Epidermal melanocyte (primary cell): ENCODE measurements at regions not wholly inside any gene's neighbourhood (a gene's known extent, or its start where the extent isn't known, plus 50 kb on each side); places are given as distances from the start of the nearest gene placed in this dataset.

Experiments used
- DNase-seq: peaks from one replicate; pipeline ENCODE4 v3.0.0; 2011; ENCODE audit warnings: low spot score; ENCODE audit not compliant: insufficient read length

DNA sequence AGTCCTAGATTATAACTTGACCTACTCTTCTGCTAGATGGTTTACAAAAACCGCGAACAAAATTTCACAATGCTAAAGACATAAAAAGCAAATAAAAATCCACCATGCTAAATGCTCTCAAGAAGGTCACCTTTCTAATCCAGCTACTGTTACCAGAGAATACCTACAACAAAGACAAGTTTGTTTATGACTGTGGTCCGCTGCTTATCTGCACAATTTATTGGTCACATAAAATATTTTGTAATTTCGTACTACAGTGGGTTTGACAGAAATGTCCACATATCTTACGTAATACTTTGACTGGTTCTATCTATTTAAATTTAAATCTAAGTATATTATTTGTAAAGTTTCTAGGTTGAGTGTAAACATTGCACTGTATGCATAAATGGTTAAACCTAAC is 257.6 kb upstream of the ZNF608 start:
- DNase-seq = no peak

DNA sequence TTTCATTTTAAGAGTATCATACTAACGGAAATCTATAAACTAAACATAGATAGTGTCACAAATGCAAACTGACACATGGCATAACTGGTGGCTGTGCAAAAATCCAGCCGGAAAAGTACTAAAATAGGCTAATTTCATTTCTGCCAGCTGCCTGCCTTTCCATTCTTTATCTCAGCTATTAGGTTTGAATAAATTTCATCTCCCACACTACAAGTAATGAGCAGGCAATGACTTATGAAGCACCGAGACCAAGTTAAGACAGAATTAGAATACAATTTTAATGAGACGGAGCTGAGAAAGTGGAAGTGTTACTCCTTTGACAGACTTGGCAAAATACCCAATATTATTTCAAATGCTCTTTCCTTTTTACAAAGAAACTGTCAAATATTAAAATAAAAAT is 258.8 kb upstream of the ZNF608 start:
- no peak for DNase-seq

DNA sequence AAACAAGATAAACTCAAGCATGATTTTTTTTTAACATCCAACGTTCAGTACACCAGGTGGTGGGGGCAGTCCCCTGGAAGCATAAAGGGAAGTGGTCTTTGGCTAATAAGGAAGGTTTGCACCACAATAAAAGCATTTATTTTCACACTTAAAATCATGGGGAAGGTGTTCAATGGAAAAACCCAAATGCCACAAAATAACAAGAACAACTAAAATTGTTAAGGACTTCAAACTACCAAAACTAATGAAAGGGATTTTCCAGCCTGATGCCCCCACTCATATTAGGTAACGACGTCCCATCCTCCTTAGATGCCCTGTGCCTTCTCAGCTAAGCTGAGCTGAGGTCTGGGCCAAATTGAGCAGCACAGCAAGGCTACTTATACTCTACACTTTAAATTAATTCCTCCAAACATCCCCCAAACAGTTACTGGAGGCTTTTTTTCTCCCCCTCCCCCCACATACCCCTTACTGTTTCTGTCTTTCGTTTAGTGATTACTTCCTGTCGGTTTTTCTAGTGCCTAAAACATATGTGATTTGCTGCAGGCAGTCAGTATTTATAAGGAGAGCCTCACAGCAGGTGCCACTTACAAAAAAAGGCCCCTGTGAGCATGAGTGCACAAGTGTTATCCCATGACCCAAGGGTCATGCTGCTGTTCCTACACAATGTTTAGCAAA is 259.7 kb upstream of the ZNF608 start:
- no peak for DNase-seq

DNA sequence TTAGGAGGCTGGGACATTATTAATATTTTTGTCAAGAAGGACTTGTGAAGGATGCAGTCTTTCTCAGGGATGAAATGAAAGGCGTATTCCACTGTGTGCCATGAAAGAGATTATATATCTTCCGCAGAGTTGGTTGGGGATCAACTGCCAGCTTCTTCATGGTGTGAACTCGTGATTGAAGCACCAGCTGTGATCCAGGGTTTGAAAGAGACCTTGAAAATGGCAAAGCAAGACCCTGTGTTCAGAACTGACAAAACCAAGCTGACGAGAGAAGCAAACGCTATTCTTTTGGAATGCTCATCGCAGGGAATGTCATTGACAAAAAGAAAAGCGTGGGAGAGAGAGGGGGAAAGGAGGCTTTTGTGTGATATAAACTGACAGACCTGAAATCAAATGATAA is 263.9 kb upstream of the ZNF608 start:
- no peak for DNase-seq

DNA sequence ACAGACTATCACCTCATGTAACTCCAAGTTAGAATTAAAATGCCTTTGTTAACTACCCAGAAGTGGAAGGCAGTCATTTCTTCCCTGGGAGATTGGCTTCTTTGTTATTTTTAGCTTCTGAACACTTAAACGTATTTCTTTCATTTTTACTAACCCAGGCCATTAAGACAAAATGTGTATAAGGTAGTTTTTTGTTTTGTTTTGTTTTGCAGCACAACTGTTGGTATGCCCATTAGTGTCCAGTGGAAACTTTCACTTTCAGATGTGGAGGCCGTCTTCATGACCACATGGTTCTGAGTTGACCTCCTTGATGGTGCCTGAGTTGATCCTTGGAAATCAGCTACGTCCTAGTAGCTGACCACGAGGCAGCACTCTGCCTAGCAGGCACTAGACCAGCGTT is 264.6 kb upstream of the ZNF608 start:
- no peak for DNase-seq

DNA sequence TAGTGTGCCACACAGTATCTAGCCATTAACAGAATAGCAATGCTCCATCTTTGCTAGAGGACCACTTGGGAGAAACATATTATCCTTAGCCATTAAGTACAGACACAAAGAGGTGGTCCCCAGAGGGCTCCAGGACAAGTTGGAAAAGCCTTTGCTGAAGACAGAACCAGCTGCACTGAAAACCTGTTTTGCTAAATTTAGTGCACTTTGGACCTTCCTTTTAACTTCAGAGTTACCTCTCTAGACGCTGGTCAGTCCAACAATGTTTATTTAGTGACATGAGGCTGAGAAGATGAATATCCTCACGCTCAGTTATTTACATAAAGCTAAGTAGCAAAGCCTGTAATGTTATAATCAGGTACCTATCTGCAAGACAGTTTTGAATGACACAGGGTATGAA is 265.0 kb upstream of the ZNF608 start:
- DNase-seq = no peak

DNA sequence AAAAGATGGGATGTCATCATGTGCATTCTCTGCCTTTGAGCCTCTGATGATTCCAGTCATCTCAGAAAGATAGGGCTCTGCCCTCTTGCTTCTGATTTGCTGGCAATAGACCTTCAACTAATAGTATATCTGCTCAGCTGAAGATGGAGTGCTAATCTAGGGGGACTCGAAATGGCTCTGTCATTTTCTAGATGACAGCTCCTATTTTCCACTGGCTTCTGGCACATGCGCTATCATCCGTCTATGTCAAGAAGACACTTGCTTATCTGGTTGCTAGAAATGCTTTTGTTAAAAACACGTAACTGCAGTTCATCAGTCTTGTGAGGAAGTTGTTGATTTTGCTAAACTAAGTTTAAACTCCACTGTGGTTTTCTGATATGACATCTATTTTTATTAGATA is 265.5 kb upstream of the ZNF608 start:
- no peak for DNase-seq

DNA sequence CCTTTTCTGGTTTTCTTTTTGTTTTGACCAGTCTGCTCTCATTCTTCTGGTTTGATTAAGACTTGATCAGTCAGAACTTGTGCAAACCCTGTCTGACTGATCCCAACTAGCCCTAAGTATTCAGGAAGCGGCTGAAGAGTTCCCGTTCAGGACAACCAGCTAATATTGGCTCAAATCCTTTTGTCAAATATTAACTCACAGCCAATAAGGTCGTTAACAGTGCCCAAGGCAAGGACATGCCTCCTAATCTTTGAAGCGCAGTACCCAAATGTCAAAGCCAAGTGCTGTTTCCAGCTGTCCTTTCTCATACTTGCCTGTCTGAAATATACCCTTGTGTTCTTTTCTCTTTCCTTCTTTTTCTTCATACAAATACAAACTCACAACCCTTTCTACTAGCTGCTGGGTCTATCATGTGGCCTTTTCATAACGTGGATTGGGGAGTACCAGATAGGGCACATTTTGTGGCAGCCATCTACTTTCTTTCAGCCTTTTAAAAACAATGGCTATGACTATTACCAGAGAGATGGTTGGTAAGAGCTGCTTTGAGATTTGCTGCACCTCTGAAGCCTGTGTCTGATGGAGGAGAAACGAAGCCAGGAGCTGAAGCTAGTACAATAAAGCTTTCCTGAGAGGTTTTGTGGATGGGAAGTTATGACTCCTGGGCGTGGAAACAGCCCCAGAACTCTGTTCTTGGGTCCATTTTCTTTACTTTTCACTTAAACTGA is 266.4 kb upstream of the ZNF608 start:
- no peak for DNase-seq

DNA sequence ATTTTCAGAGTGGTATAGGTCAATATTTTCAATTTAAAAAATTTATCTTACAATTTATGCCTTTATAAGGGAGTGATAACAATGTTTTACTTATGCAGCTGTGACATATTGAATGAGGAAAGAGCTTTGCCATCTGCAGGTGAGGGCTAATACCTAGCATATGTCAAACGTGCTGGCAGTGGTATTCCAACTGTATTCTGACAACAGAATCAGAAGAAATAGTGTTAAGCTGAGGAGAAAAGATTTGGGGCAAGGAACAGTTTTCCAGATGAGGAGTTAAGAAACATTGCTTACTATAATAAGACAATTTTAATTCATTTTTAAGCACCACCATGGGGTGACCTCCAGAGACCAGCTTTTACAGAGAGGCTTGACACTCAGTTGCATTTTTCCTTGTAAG is 267.8 kb upstream of the ZNF608 start:
- DNase-seq = no peak

DNA sequence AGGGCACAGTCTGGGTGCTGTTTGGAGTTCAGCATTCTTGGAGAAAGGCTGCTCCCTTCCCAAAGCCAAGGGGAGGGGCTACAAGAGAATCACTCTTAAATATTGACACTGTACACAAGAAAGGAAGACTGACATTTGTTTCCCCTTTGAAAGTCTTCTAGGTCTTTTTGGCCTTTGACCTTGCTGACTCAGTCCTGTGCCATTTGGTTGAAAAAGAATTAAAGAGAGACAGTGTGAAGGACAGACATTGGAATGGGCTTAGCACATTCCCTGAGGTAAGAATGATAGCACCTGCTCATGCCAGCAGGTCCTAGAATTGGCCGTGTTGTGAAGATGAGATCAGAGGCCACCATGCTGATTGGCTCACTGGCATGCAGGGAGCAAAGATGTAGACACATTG is 271.4 kb upstream of the ZNF608 start:
- DNase-seq = no peak

DNA sequence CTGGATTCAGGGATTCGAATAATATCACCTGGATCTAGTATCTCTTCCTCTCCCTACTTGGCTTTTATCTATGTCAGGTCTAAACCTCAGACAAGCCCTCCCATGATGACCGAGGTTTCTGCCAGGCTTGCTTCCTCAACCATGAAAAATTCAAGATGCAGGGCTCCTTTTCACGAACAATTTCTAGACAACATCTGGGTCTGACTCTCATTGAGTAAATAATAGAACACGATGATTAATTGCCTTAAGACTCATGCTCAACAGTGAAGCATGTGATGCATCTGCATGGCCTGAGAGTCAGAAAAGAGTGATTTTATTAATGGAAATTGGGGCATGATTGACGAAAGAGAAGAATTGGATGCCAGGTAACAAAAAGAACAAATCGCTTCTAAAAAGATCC is 277.2 kb upstream of the ZNF608 start:
- no peak for DNase-seq

DNA sequence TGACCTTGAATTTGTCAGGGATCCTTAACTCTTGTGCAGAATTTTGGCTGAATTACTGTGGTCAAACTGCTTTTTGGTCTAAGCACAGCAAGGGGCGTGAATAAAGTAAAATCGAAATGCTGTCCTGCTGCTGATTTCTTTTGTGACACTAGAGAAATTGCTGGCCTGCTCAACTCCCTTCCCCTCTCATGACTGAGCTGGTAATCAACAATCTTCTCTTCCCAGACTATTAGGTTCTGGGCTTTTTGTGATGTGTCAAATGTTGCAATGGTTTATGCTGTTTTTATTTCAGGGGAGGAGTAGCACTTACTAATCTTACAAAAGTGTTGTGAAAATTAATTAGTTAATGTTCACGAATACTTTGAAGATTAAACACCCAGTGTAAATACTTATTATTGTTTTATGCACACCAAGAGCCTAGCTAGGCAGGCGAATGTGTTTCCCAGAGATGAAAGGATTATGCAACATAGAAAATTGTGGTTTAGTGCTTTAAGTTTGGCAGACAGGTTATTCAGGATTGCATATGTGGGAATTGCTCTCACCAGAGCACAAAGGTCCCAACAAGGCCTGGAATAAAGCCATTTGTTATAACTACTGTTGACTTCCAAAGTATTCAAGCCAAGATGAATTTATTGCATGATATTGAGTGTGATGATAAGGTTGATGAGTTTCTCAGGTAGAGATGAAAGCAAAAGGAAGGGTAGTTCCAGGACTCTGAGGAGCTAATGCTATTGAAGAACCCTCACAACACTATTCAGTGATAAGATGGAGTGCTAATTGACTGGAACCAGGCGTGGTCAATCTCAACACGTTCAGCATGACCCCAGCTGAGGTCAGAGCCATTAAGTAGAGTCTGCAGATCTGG is 280.7 kb upstream of the ZNF608 start:
- no peak for DNase-seq

DNA sequence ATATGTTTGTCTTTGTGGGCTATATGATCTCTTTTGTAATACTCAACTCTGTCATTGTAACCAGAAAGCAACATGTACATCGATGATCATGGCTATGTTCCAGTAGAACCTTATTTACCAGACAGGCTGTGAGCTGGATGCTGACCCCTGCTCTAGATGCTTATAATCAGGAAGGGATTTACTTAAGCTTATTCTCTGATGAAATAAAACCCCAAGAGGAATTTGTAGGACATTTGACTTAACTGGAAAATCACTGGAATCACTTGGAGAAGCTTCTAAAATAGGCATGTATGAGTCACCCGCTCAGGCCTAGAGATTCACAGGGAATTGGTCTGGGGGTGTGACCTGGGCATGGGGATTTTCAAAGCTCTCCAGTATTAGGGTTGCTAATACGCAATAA is 285.8 kb upstream of the ZNF608 start:
- no peak for DNase-seq

DNA sequence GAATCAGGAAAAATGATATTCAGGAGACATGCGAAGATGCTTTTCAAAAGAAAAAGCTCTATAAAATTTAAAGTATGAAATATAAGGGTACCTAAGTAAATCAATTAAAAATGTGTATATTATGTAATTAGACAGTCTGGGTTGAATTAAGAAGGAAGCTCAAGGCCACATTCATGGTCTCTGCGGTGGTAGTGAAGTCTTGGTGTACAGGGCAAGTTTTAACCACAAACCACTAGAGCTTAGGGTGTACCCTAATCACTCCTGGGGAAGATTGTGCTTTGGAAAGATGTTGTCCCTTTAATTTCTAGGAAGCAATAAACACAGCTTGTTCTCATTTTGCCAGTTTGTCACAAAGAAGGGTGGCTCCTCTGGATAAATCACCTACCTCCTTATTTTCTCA is 287.2 kb upstream of the ZNF608 start:
- DNase-seq = no peak

DNA sequence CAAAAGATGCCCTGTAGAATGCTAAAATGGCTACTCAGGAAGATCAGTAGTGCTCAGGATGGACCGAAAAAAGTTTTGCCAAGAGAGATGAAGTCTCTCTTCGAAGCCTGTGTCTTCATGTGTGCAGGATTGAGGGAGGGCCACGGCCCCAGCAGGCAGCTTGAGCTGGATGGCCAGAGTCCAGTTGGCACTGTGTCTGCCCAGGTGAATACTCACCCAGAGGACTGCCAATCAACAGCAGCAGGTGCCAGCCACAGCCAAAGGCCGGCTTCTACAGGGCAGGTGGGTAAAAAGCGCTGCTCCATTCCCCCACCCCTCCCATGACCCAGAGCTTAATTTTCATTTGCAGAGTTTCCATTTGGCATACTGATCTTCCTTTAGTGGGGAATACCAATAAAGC is 287.9 kb upstream of the ZNF608 start:
- no peak for DNase-seq

DNA sequence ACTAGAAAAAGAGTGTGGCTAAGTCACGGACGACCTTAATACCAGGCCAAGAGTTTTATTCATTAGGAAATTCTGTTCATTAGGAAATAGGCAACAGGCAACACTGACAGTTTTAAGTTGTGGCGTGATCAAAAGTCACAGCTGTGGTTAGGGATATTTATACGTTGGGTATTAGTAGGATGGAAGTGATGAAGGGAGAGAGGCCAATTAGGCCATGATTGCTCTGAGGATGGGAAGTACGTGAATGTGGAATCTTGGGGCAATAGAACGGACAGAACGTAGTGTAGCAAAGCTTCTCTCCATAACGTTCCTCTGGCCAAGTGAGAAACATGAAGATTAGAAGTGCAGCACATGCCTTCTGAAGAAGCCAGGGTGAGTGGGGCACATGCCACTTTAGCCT is 290.1 kb upstream of the ZNF608 start:
- no peak for DNase-seq

DNA sequence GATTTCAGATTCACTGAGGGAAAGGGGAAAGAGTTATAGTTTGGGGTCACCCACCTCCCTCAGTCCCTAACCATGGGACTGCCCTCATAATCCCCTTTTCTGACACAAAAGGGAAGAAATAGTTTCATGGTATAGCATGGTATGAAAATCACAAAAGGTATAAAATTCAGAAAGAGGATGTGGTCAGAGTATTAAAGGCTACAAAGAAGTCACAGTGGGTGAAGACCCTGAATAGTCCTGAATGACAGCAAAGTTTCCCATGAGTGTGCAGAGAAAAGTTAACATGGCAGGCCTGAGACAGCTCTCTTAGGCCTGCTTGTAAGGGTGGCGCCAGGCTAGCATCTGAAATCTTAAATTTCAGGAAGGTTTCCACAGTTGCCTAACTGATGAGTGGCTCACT is 290.6 kb upstream of the ZNF608 start:
- no peak for DNase-seq

DNA sequence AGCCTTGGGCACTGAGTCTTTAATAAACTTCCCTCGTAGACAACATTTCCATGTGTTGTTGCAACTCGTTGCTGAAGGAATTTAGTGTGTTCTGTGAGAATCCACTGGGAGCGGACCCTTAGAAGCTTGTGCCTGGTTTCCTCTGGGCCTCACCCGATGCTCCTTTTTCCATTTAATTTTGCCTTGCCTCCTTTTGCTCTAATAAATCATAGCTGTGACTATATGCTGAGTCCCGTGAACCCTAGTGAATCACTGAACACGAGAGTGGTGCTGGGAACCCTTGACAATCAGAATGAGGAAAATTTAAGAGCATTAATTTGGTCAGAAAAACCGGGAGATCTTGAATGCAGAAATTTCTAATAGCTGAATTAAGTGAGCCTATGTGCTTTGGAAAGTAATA is 291.1 kb upstream of the ZNF608 start:
- no peak for DNase-seq

DNA sequence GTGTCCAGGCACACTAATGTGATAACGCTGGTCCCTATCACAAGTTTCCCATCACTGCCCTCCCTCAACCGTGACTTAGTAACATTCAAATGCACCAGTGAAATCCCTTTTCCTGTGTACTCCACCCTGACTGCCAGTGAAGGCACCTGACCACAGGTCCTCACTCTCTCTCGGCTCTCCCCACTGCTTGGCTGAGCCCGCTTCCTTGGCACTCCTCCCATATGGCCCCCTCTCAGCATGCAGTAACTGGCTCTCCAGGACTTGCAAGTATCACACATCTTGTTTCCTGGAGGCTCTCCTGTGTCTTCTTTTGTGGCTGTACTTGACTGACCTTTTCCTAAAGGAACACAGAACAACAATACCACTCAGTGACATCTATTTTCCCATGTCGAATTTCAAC is 292.0 kb upstream of the ZNF608 start:
- no peak for DNase-seq

DNA sequence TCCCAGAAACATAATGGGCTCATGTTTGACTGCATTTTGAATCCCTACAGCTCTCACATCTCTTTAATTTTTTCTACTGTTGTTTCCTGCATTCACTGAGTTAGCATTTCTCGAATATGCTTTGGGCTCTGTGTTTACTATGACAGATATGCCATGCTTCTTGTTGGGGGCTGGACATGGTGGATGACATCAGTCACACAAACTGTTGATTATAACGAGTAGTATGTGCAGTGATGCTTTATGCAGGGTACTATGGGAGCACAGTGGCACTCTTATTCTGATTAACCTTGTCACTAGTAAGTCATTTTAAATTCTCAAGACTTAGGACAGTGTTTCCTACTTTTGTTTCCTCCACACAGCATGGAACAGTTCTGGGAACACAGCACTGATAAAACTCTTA is 295.4 kb upstream of the ZNF608 start:
- DNase-seq = no peak

DNA sequence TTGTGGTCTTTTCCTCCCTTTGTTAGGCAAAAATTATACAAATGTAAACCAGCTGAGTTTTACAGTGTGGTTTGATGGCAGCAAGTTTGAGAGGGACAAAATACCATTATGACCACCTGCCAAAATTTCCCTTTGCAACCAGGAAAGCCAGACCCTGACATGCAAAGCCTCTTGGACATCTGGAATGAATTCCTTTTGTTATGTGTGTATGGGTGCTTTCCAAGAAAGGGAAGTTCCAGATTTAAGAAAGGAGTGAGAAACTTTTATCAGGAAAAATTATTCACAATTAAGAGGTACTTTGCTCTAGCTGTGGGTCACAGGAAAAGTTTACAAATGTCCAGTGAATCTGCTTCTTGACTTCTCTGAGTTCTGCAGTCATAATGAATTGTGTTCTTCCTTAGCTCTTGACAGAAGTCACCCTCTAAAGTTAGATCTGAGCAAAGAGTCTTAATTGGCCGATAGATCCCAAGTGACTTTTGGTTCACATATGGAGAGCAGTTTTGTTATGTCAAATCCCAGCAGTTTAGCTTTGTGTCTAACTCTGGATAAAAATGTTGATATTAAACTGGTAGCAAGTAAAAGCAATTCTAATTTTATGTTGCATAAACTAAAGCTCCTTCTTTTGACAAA is 295.9 kb upstream of the ZNF608 start:
- DNase-seq = no peak

DNA sequence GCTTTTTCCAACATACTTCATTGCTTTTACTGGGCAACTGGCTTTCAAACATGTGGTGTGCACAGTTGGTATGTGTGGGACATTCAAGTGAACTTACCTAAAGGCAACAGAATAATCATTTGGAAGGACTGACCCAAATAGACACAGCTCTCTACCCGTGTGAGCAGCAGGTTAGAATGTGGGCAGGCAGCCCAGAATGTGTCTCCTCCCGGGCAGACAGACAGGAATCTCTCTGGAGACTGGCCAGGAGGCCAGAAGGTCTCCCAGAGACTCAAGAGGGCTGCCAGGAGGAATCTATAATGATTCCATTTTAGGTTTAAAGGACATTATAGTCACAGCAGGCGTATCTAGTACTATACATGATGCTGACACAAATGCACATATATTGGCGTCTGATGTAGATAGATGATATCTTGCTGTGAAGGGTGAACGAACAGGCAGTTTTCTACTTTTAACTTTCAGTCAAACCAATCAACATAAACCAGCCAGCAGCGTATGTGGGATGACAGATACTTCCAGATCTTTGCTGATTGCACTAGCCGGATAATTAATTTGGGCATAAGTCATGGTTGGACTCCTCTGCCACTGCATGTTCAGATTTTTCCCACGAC is 297.4 kb upstream of the ZNF608 start:
- DNase-seq = no peak
